GM21619 (cell line): ENCODE measurements at regions not wholly inside any gene's neighbourhood (a gene's known extent, or its start where the extent isn't known, plus 50 kb on each side); places are given as distances from the start of the nearest gene placed in this dataset.
"Not testable (repeated sequence)": the region's sequence is repeated elsewhere in the genome, so short reads cannot be mapped to it uniquely, and the experiment has no call there.

ENCODE experiments used
- ATAC-seq: cut with Tn5 transposase; IDR thresholded peaks from one replicate; pipeline ENCODE4 v1.9.1; 2021; ENCODE audit not compliant: unreplicated experiment

DNA sequence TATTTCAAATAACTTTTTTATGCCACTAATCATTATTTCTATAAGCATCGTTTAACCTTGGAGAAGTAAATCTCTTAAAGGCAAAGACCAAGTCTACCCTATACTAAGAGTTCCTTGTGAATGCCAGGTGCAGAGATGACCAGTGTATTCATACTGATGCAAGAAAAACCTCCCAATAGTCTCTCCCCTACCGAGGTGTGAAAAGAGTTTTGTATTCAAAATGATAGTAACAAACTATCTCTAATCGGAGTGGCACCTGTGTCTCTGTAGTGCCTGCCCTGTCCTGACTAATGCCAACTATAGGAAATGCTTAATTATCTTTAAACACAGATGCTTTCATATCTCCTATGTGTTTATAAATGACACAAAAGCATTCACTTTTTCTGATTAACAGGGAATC lies 798.5 kb downstream of the TRIB2 start:
- no peak for ATAC-seq

GRCh38 chr2:13522096-13522495 lies 805.4 kb downstream of the TRIB2 start:
- no peak for ATAC-seq

GRCh38 chr2:13522917-13523821 lies 806.4 kb downstream of the TRIB2 start:
- ATAC-seq: peak; percentile 95

DNA sequence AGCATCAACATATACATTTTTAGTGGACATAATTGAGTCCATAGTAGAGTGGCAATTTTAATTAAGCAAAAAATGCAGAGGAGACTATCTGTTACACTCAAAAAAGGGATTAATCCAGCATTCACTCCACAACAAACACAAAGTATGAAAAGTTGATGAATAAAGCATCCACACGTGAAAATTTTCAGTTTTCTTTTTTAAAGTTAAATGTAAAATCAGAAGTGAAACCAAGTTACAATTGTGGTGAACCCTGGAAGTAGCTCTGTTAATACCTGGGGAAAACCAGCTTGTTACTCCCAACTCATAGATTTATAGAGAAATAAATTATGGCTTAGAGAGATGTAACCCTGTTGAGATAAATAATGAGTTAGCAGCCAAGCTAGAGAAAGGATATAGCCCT lies 807.8 kb downstream of the TRIB2 start:
- ATAC-seq: no peak

- ATAC-seq: not testable (repeated sequence)
Measured at GRCh38 chr2:13531735-13532410, 815.1 kb downstream of the TRIB2 start.

- ATAC-seq: not testable (repeated sequence)
Measured at GRCh38 chr2:13532781-13533523, 816.2 kb downstream of the TRIB2 start.

DNA sequence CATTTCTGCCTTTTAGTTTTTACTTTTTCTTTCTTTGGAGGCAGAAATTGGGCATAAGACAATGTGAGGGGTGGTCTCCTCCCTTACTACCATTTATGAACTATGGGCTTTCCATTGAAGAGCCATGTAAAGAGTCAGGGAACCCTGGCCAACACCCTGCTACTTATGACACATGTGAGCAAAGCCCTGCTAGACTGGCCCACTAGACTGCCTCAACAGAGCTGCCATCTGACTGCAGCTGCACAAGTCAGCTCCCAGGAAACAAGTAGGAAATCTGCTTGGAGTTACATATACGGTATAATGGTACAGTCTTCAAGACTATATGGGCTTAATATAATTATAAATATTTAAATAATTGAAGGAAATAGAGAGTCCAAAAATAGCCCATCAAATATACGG lies 816.8 kb downstream of the TRIB2 start:
- no peak for ATAC-seq

DNA sequence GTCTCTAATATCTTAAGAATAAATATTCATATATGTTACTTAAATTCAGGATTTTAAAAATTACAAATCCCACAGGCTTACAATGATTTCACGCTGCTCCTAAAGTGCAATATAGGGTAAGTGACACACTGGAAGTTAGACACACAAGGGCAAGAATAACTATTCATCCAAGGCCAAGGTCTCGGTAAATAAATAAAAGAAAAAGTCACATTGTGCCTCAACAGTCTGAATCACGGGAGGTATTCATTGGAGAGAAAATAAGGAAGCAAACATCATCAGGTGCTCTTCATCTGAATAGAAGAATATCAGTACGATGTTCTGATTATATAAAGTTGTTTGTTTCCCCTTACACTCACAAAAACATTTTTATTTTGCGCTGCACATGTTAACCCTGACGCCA lies 820.2 kb downstream of the TRIB2 start:
- no peak for ATAC-seq

DNA sequence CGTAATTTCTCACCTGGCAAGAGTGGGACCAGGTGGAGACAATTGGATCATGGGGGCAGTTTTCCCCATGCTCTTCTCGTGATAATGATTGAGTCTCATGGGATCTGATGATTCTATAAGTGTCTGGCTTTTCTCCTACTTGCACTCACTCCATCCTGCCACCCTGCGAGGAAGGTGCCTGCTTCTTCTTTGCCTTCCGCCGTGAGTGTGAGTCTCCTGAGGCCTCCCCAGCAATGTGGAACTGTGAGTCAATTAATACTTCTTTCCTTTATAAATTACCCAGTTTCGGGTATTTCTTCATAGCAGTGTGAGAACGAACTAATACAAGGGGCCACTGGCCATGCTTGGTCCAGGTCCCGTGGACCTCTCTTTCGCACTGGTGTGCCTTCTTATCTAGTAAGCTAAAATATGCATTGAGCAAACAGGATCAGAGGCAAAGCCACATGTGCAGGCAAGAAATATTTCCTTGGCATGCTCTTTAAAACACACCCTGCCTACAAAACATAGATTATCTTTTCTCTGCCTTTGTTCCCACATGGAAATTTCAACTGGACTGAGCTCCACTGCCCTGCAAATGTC lies 821.1 kb downstream of the TRIB2 start:
- ATAC-seq: no peak

DNA sequence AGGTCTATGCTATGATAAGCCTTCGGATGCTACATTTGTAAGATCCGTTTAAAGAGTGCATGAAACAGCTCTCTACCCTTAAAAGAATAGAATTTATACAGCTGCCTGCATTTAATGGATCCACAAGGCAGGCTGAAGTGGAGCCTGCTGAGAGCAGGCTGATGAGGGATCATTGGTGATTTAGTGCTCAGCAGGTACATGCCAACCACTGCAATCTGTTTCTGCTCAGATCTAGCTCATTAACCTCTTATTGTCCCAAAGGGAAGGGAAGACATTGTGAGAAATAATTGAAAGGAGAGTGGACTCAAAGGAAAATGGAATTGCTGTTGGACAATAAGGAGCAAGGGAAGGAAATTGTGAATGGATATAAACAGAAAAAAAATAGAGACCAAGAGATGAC lies 822.6 kb downstream of the TRIB2 start:
- no peak for ATAC-seq

- no peak for ATAC-seq
Measured at GRCh38 chr2:13542061-13542460, 825.3 kb downstream of the TRIB2 start.

GRCh38 chr2:13542642-13543041 lies 825.9 kb downstream of the TRIB2 start:
- no peak for ATAC-seq

GRCh38 chr2:13543550-13543949 lies 826.8 kb downstream of the TRIB2 start:
- ATAC-seq: peak; percentile 75

GRCh38 chr2:13545320-13545719 lies 828.6 kb downstream of the TRIB2 start:
- no peak for ATAC-seq

DNA sequence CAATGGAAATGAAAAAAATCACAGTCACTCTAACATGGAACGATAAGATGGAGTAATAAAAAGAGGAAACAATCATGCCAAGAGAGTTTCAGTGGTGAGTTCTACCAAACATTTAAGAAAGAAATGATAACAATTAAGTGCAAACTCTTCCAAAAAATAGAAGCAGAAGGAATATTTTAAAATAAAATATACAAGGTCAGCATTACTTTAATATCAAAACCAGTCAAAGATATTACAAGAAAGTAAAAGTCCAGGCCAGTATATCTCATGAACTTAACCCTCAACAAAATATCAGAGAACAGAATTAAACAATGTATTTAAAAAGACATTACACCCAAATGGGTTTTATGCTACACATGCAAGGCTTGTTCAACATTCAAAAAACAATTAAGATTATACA lies 829.4 kb downstream of the TRIB2 start:
- ATAC-seq: no peak

- no peak for ATAC-seq
Measured at GRCh38 chr2:13550285-13551231, 833.8 kb downstream of the TRIB2 start.

- peak; percentile 56 for ATAC-seq
Measured at GRCh38 chr2:13558368-13558767, 841.6 kb downstream of the TRIB2 start.

GRCh38 chr2:13560322-13560721 lies 843.6 kb downstream of the TRIB2 start:
- ATAC-seq: peak; percentile 71

DNA sequence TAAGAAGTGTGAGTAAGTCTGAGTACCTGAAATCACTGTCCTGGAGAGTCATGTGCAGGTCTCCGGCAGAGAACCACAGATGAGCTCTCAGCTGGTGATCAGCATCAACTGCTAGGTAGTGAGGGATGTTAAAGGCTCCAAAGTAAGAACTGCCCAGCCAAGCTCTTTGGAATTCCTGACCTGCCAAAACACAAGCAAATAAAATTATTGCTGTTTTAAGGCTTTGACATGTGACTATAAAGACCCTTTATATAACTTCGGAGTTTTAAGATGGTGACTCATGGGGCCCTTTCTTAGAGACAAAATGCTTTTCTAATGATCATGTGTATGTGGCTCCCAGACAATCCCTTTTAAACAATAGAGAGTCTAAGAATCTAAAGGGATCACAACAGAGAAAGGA lies 855.7 kb downstream of the TRIB2 start:
- ATAC-seq: no peak

DNA sequence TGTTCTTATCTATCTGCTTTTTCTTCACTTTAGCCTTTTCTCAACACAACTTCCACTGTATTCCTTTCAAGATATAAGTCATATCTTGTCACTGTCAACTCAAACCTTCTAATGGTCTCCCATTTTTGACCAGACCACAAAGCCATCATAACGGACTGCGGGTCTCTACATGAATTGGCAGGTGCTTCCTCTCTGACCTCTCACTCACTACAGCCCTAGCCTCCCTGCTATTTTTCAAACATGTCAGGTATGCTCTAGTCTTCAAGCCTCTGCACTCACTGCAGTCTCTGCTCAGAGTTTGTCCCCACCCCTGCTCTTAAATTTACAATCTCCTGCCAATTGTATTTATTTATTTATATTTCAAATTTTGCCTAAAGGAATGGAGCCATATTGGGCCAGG lies 858.1 kb downstream of the TRIB2 start:
- ATAC-seq: no peak
